ENCODE measurements at regions not wholly inside any gene's neighbourhood (a gene's known extent, or its start where the extent isn't known, plus 50 kb on each side); places are given as distances from the start of the nearest gene placed in this dataset.
"Not testable (repeated sequence)": the region's sequence is repeated elsewhere in the genome, so short reads cannot be mapped to it uniquely, and the experiment has no call there.

DNA sequence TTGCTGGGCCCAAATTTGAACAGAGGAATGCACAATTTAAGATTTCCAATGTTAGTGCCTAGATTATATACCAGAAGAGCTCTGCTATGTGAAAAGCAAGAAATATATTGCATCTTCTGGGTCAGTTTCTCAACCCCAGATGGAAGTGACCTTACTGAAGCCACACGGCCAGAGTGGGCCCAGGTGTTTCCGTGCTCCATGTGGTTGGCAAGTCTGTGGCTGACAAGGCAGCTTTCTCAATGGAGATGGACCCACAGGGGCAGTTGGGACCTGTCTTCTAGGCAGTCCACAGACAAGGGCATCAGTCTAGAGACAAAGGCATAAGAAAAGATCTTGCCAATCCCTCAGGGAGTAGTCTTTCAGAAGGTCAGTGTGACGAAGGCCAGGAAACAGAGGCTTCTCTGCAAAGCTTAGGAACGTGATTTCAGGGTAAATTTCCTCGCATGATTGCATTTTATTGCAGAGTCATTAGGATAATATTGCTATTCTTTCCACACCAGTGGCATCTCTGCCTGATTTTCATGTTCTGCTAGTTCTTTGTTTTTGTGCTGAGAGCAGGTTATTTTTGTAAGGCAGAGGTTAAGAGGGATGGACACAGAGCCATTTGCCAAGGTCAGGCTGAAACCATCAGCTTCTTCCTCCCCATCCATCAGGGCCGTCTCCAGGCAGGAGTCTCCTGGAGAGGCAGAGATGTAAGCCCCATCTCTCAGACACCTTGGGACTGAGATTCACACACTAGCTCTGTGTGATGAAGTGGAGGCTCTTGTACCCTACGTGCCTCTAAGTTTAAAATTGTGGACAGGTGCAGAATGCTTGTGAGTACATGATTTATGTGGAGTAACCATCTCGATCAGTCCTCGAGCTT is 202.1 kb downstream of the ANKRD30B start:
- Histone ChIP-seq H3K36me3 (ENCODE audit: low read depth) (no peaks in the 10 kb centered on the region), H3K4me3 (ENCODE audit: severe bottlenecking) (no peak overlapping the region), H3K9me3 (ENCODE audit: severe bottlenecking) (no peaks in the 10 kb centered on the region), H3K4me1 (ENCODE audit: insufficient read depth, poor library complexity, severe bottlenecking) (no peaks in the 10 kb centered on the region), H3K27me3 (ENCODE audit: insufficient read depth, poor library complexity, severe bottlenecking) (no peaks in the 10 kb centered on the region), H3K27ac (ENCODE audit: poor library complexity, severe bottlenecking) (no peak overlapping the region)
- ATAC-seq (ENCODE audit: low read depth) = no peak
- TF ChIP-seq, protein P1, sequence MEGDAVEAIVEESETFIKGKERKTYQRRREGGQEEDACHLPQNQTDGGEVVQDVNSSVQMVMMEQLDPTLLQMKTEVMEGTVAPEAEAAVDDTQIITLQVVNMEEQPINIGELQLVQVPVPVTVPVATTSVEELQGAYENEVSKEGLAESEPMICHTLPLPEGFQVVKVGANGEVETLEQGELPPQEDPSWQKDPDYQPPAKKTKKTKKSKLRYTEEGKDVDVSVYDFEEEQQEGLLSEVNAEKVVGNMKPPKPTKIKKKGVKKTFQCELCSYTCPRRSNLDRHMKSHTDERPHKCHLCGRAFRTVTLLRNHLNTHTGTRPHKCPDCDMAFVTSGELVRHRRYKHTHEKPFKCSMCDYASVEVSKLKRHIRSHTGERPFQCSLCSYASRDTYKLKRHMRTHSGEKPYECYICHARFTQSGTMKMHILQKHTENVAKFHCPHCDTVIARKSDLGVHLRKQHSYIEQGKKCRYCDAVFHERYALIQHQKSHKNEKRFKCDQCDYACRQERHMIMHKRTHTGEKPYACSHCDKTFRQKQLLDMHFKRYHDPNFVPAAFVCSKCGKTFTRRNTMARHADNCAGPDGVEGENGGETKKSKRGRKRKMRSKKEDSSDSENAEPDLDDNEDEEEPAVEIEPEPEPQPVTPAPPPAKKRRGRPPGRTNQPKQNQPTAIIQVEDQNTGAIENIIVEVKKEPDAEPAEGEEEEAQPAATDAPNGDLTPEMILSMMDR (IDR thresholded peaks at IDR 0.05; ENCODE audit: poor library complexity, severe bottlenecking) = no peak
- DNase-seq (ENCODE audit: low spot score) = no peak

DNA sequence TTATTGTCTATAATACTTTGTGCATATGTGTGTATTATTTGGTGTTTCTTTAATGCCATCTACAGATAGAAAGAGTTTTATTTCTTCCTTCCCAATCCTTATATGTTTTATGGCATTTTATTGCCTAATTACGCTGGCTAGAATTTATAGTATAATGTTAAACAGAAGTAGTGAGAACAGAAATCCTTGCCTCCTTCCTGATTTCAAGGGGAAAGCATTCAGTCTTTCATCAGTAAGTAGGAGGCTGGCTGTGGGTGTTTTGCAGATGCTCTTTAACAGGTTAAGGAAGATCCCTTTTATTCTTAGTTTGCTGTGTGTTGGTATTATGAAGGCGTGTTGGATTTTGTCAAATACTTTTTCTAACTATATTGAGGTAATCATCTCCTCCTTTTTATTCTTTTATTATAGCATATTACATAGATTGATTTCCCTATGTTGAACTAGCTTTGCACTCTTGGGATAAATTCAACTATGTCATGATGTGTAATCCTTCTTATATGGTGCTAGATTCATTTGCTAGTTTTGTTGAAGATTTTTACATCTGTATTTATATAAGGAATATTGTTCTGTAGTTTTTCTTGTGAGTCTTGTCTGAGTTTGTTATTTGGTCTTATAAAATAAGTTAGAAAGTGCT is 204.6 kb downstream of the ANKRD30B start:
- H3K27me3 ChIP-seq (ENCODE audit: insufficient read depth, poor library complexity, severe bottlenecking); H3K4me3 ChIP-seq (ENCODE audit: severe bottlenecking); DNase-seq (ENCODE audit: low spot score); H3K9me3 ChIP-seq (ENCODE audit: severe bottlenecking); H3K27ac ChIP-seq (ENCODE audit: poor library complexity, severe bottlenecking); H3K36me3 ChIP-seq (ENCODE audit: low read depth); H3K4me1 ChIP-seq (ENCODE audit: insufficient read depth, poor library complexity, severe bottlenecking); ATAC-seq (ENCODE audit: low read depth): not testable (repeated sequence)

DNA sequence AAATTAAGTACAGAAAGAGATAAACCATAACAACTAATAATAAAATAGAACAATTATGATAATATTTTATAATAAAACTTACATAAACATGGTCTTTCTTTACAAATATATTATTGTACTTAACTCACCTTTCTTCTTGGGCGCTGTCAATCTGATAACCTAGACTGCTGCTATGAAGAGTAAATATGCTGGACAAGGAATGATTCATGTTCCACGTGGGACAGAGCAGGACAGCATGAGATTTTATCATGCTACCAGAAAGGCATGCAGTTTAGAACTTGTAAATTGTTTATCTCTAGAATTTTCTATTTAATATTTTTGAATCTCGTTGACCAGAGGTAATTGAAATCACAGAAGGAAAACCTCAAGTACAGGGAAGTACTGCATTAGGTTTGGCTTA is 210.7 kb downstream of the ANKRD30B start:
- no peak for ATAC-seq (ENCODE audit: low read depth)
- no peak overlapping the region for H3K27ac ChIP-seq (ENCODE audit: poor library complexity, severe bottlenecking)
- H3K27me3 ChIP-seq (ENCODE audit: insufficient read depth, poor library complexity, severe bottlenecking) = no peaks in the 10 kb centered on the region
- H3K4me1 ChIP-seq (ENCODE audit: insufficient read depth, poor library complexity, severe bottlenecking) = no peaks in the 10 kb centered on the region
- no peak for DNase-seq (ENCODE audit: low spot score)
- H3K4me3 ChIP-seq (ENCODE audit: severe bottlenecking) = no peak overlapping the region
- TF ChIP-seq, protein P1 (IDR thresholded peaks at IDR 0.05; ENCODE audit: poor library complexity, severe bottlenecking) = no peak
- no peaks in the 10 kb centered on the region for H3K36me3 ChIP-seq (ENCODE audit: low read depth)
- H3K9me3 ChIP-seq (ENCODE audit: severe bottlenecking) = no peaks in the 10 kb centered on the region

DNA sequence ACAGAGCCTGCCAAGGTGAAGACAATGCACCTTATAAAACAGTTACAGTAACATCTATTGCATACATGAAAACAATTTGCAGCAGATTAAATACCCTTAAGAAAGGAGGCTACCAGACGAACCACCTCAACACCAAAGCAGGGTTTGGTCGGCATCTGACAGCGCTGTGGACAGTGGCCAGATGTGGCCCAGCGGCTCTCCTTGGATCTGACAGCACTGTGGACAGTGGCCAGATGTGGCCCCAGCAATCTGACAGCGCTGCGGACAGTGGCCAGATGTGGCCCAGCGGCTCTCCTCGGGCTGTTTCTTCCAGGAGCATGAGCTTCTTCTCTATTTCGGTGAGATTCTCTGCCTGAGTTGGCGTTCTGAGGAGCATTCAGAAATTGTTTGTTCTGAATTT is 211.6 kb downstream of the ANKRD30B start:
- TF ChIP-seq, protein P1 (IDR thresholded peaks at IDR 0.05; ENCODE audit: poor library complexity, severe bottlenecking) = no peak
- ATAC-seq (ENCODE audit: low read depth) = no peak
- Histone ChIP-seq H3K4me1 (ENCODE audit: insufficient read depth, poor library complexity, severe bottlenecking) (no peaks in the 10 kb centered on the region), H3K9me3 (ENCODE audit: severe bottlenecking) (no peaks in the 10 kb centered on the region), H3K27ac (ENCODE audit: poor library complexity, severe bottlenecking) (no peak overlapping the region), H3K27me3 (ENCODE audit: insufficient read depth, poor library complexity, severe bottlenecking) (no peaks in the 10 kb centered on the region), H3K4me3 (ENCODE audit: severe bottlenecking) (no peak overlapping the region), H3K36me3 (ENCODE audit: low read depth) (no peaks in the 10 kb centered on the region)
- no peak for DNase-seq (ENCODE audit: low spot score)

DNA sequence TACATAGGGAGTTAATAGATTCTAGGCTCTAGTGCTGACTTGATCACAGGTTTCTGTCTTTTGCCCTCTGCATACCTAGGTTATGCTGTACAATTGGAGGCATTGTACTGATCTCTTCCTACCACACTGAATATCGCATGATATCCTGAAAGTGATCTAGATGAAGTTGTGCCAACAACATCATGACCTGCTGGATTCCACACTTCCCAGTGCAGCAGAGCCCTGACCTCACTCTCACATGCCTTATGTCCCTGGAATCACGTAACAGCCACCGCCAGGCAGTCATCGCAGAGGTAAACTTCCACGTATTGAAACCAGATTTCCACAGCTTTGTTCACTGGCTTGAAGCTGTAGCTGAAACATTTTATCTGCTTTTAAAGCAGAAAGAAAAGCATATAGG is 214.0 kb downstream of the ANKRD30B start:
- no peaks in the 10 kb centered on the region for H3K27me3 ChIP-seq (ENCODE audit: insufficient read depth, poor library complexity, severe bottlenecking)
- no peaks in the 10 kb centered on the region for H3K36me3 ChIP-seq (ENCODE audit: low read depth)
- TF ChIP-seq, protein P1 (IDR thresholded peaks at IDR 0.05; ENCODE audit: poor library complexity, severe bottlenecking) = no peak
- ATAC-seq (ENCODE audit: low read depth) (no peak), DNase-seq (ENCODE audit: low spot score) (no peak)
- no peak overlapping the region for H3K27ac ChIP-seq (ENCODE audit: poor library complexity, severe bottlenecking)
- no peaks in the 10 kb centered on the region for H3K9me3 ChIP-seq (ENCODE audit: severe bottlenecking)
- no peak overlapping the region for H3K4me3 ChIP-seq (ENCODE audit: severe bottlenecking)
- H3K4me1 ChIP-seq (ENCODE audit: insufficient read depth, poor library complexity, severe bottlenecking) = no peaks in the 10 kb centered on the region

Measured in RWPE2 (cell line).